Neuronal stem cell (in vitro differentiated cells): ENCODE measurements at regions not wholly inside any gene's neighbourhood (a gene's known extent, or its start where the extent isn't known, plus 50 kb on each side); places are given as distances from the start of the nearest gene placed in this dataset.
A peak's percentile ranks its signal among the peaks of the same experiment; 100 is the strongest.

Source experiments
- DNase-seq: peaks from one replicate; pipeline ENCODE4 v3.0.0-alpha.2; 2013; ENCODE audit warnings: low spot score
- H2AFZ ChIP-seq: one replicate; pipeline ENCODE4 v1.6.1; 2013; ENCODE audit warnings: mild to moderate bottlenecking, low read length, inconsistent platforms
- H2AK5ac ChIP-seq: 2 replicates; pipeline ENCODE4 v1.6.1; 2013; ENCODE audit warnings: low read depth, mild to moderate bottlenecking, inconsistent platforms, low read length, moderate library complexity, mixed read lengths
- H2BK120ac ChIP-seq: 2 replicates; pipeline ENCODE4 v1.6.1; 2013; ENCODE audit warnings: low read depth, mild to moderate bottlenecking, inconsistent platforms, low read length, moderate library complexity, mixed read lengths
- H2BK12ac ChIP-seq: one replicate; pipeline ENCODE4 v1.6.1; 2013; ENCODE audit warnings: low read length, inconsistent platforms
- H2BK15ac ChIP-seq: 2 replicates; pipeline ENCODE4 v1.6.1; 2013; ENCODE audit warnings: mild to moderate bottlenecking, low read length, inconsistent platforms, mixed read lengths
- H2BK5ac ChIP-seq: one replicate; pipeline ENCODE4 v1.6.1; 2013; ENCODE audit warnings: inconsistent platforms, mild to moderate bottlenecking, low read length, moderate library complexity
- H3K14ac ChIP-seq: one replicate; pipeline ENCODE4 v1.6.1; 2013; ENCODE audit warnings: low read length, inconsistent platforms
- H3K18ac ChIP-seq: 2 replicates; pipeline ENCODE4 v1.6.1; 2013; ENCODE audit warnings: low read length, inconsistent platforms
- H3K23ac ChIP-seq: 2 replicates; pipeline ENCODE4 v1.6.1; 2013; ENCODE audit warnings: low read depth, mild to moderate bottlenecking, mixed read lengths, low read length, inconsistent platforms; ENCODE audit not compliant: poor library complexity
- H3K27ac ChIP-seq: replicated peaks from 3 replicates; pipeline ENCODE4 v1.5.1; 2013; ENCODE audit warnings: low read length, inconsistent platforms
- H3K27me3 ChIP-seq, 3 experiments: 2 replicates each; pipeline ENCODE4 v1.6.1; 2013; ENCODE audit warnings: low read length in 3 of 3, mild to moderate bottlenecking in 2 of 3, inconsistent platforms in 1 of 3, low read depth in 1 of 3, mixed read lengths in 1 of 3, moderate library complexity in 1 of 3; ENCODE audit not compliant: control insufficient read depth in 3 of 3, insufficient read depth in 3 of 3
- H3K36me3 ChIP-seq, 2 donors: replicated peaks in 1 of 2; 2 replicates each; pipeline ENCODE4 v1.6.1; 2013; ENCODE audit warnings: low read length in 2 of 2; ENCODE audit not compliant: control insufficient read depth in 2 of 2, insufficient read depth in 2 of 2
- H3K4ac ChIP-seq: 2 replicates; pipeline ENCODE4 v1.6.1; 2013; ENCODE audit warnings: inconsistent platforms, mild to moderate bottlenecking, low read length, moderate library complexity
- H3K4me1 ChIP-seq, 2 donors: 1 replicate in 1 of 2; 2 replicates in 1 of 2; pipeline ENCODE4 v1.6.1; 2013; ENCODE audit warnings: low read length in 2 of 2, low read depth in 1 of 2; ENCODE audit not compliant: control insufficient read depth in 2 of 2, insufficient read depth in 1 of 2
- H3K4me2 ChIP-seq: one replicate; pipeline ENCODE4 v1.6.1; 2013; ENCODE audit warnings: mild to moderate bottlenecking, low read length, inconsistent platforms; ENCODE audit not compliant: insufficient read depth, poor library complexity, severe bottlenecking
- H3K4me3 ChIP-seq, 2 donors: 2 replicates each; pipeline ENCODE4 v1.5.1; 2013; ENCODE audit warnings: low read length in 2 of 2, mild to moderate bottlenecking in 2 of 2, inconsistent platforms in 1 of 2, moderate library complexity in 1 of 2
- H3K79me1 ChIP-seq: one replicate; pipeline ENCODE4 v1.6.1; 2013; ENCODE audit warnings: low read depth, mild to moderate bottlenecking, inconsistent platforms, low read length, moderate library complexity
- H3K9ac ChIP-seq: one replicate; pipeline ENCODE4 v1.6.1; 2013; ENCODE audit warnings: mild to moderate bottlenecking, low read depth, low read length, inconsistent platforms; ENCODE audit not compliant: poor library complexity
- H3K9me3 ChIP-seq, 2 donors: replicated peaks in 1 of 2; 2 replicates each; pipeline versions ENCODE3 to v1.6.1; 2013; ENCODE audit warnings: low read length in 2 of 2, mild to moderate bottlenecking in 2 of 2, inconsistent platforms in 1 of 2, low read depth in 1 of 2, mixed read lengths in 1 of 2, moderate library complexity in 1 of 2; ENCODE audit not compliant: control insufficient read depth in 2 of 2, insufficient read depth in 1 of 2
- H4K8ac ChIP-seq: one replicate; pipeline ENCODE4 v1.6.1; 2013; ENCODE audit warnings: low read depth, mild to moderate bottlenecking, inconsistent platforms, low read length, moderate library complexity
- H4K91ac ChIP-seq: one replicate; pipeline ENCODE4 v1.6.1; 2013; ENCODE audit warnings: low read length, low read depth, mild to moderate bottlenecking, inconsistent platforms; ENCODE audit not compliant: poor library complexity
- WGBS, 2 donors: extraction: QIAGEN DNeasy Blood & Tissue Kit; methylation state at CpG; one replicate each; pipeline ENCODE4 v1.1.7; 2013; ENCODE audit warnings: missing lambda C conversion rate in 2 of 2, mixed read lengths in 1 of 2; ENCODE audit not compliant: insufficient read length in 2 of 2, insufficient replicate concordance in 1 of 2; ENCODE audit errors: extremely low coverage in 2 of 2; 5-methylcytosine and 5-hydroxymethylcytosine counted together

GRCh38 chr4:107265859-107266258, 229.7 kb upstream of the DKK2 start:
- Histone ChIP-seq H3K18ac (no peak overlapping the region), H3K14ac (no peak overlapping the region)
- no CpG with 5 or more reads among the region's 6 CpGs for WGBS, 2 donors

GRCh38 chr4:107261241-107261874, 225.2 kb upstream of the DKK2 start:
- Histone ChIP-seq H3K18ac (no peak overlapping the region), H2BK15ac (no peak overlapping the region), H3K36me3 (no peaks in the 10 kb centered on the region), H2BK120ac (no peak overlapping the region), H3K4me2 (no peak overlapping the region), H3K79me1 (no peaks in the 10 kb centered on the region), H3K27ac (no peak overlapping the region), H2BK5ac (no peak overlapping the region), H3K4me3 (no peak overlapping the region), H2AFZ (no peak overlapping the region), H3K9me3 (no peaks in the 10 kb centered on the region), H3K4ac (no peak overlapping the region), H3K27me3 (no peaks in the 10 kb centered on the region), H3K4me1 (no peaks in the 10 kb centered on the region), H3K23ac (no peak overlapping the region), H2AK5ac (no peak overlapping the region), H3K14ac (no peak overlapping the region), H4K91ac (no peak overlapping the region), H2BK12ac (no peak overlapping the region), H3K9ac (no peak overlapping the region), H4K8ac (no peak overlapping the region)
- DNase-seq = no peak
- WGBS, 2 donors = no CpG with 5 or more reads among the region's 3 CpGs

More at GRCh38 chr4:107265859-107266258, 229.7 kb upstream of the DKK2 start:
- no peak overlapping the region for H3K9ac ChIP-seq
- peaks cover 0 to 2% (median 0%) of the 10 kb centered on the region in 3 experiments for H3K27me3 ChIP-seq
- no peak overlapping the region for H3K27ac ChIP-seq
- H3K4me1 ChIP-seq = no peaks in the 10 kb centered on the region
- H4K91ac ChIP-seq = no peak overlapping the region
- H4K8ac ChIP-seq = no peak overlapping the region
- no peaks in the 10 kb centered on the region for H3K9me3 ChIP-seq
- no peak overlapping the region for H3K4me3 ChIP-seq
- H2BK15ac ChIP-seq = no peak overlapping the region
- no peak overlapping the region for H3K4me2 ChIP-seq
- H3K4ac ChIP-seq = no peak overlapping the region
- H2AFZ ChIP-seq = no peak overlapping the region
- H2BK12ac ChIP-seq = no peak overlapping the region
- no peak overlapping the region for H2BK120ac ChIP-seq
- no peak overlapping the region for H2AK5ac ChIP-seq
- no peak overlapping the region for H3K23ac ChIP-seq
- no peak overlapping the region for H2BK5ac ChIP-seq
- no peaks in the 10 kb centered on the region for H3K36me3 ChIP-seq
- no peak for DNase-seq
- no peaks in the 10 kb centered on the region for H3K79me1 ChIP-seq

GRCh38 chr4:107258359-107258758, 222.2 kb upstream of the DKK2 start:
- H3K36me3 ChIP-seq = no peaks in the 10 kb centered on the region
- WGBS, 2 donors = no CpG with 5 or more reads among the region's 2 CpGs
- H2AK5ac ChIP-seq = no peak overlapping the region
- H3K4ac ChIP-seq = no peak overlapping the region
- H3K14ac ChIP-seq = no peak overlapping the region
- no peaks in the 10 kb centered on the region for H3K4me1 ChIP-seq
- H3K18ac ChIP-seq = no peak overlapping the region
- H2BK5ac ChIP-seq = no peak overlapping the region
- H2BK15ac ChIP-seq = no peak overlapping the region
- H4K8ac ChIP-seq = no peak overlapping the region
- H4K91ac ChIP-seq = no peak overlapping the region
- H3K9ac ChIP-seq = no peak overlapping the region
- peak overlapping the region; percentile 45 for H2AFZ ChIP-seq
- no peaks in the 10 kb centered on the region for H3K9me3 ChIP-seq
- DNase-seq = no peak
- H2BK120ac ChIP-seq = no peak overlapping the region
- H2BK12ac ChIP-seq = no peak overlapping the region
- H3K23ac ChIP-seq = no peak overlapping the region
- H3K27me3 ChIP-seq = no peaks in the 10 kb centered on the region
- no peak overlapping the region for H3K4me3 ChIP-seq
- no peak overlapping the region for H3K4me2 ChIP-seq
- no peaks in the 10 kb centered on the region for H3K79me1 ChIP-seq
- H3K27ac ChIP-seq = no peak overlapping the region

- no peaks in the 10 kb centered on the region for H3K27me3 ChIP-seq
- WGBS, 2 donors = no CpG with 5 or more reads among the region's 2 CpGs
- H3K4ac ChIP-seq = no peak overlapping the region
- DNase-seq = no peak
- H3K4me1 ChIP-seq = no peaks in the 10 kb centered on the region
- no peak overlapping the region for H3K27ac ChIP-seq
- H3K36me3 ChIP-seq = no peaks in the 10 kb centered on the region
- H3K9ac ChIP-seq = no peak overlapping the region
- no peak overlapping the region for H2AFZ ChIP-seq
- H4K91ac ChIP-seq = no peak overlapping the region
- no peak overlapping the region for H2BK12ac ChIP-seq
- no peak overlapping the region for H2BK5ac ChIP-seq
- no peak overlapping the region for H3K14ac ChIP-seq
- H3K9me3 ChIP-seq = no peaks in the 10 kb centered on the region
- no peak overlapping the region for H3K23ac ChIP-seq
- H2AK5ac ChIP-seq = no peak overlapping the region
- H2BK15ac ChIP-seq = no peak overlapping the region
- no peak overlapping the region for H3K18ac ChIP-seq
- no peak overlapping the region for H2BK120ac ChIP-seq
- no peaks in the 10 kb centered on the region for H3K79me1 ChIP-seq
- no peak overlapping the region for H3K4me2 ChIP-seq
- H3K4me3 ChIP-seq = no peak overlapping the region
- H4K8ac ChIP-seq = no peak overlapping the region
Observed at GRCh38 chr4:107255596-107255995, 219.5 kb upstream of the DKK2 start.
